Muscle of arm (tissue), 1 donor: ENCODE measurements at regions not wholly inside any gene's neighbourhood (a gene's known extent, or its start where the extent isn't known, plus 50 kb on each side); places are given as distances from the start of the nearest gene placed in this dataset.

Experiments used
- DNase-seq: peaks from one replicate; pipeline ENCODE4 v3.0.0-alpha.2; 2013

- no peak for DNase-seq
Observed at GRCh38 chr18:73735836-73736235, 411.8 kb downstream of the FBXO15 start.

GRCh38 chr18:73733806-73734314 is 413.8 kb downstream of the FBXO15 start:
- no peak for DNase-seq

GRCh38 chr18:73733376-73733775 is 414.3 kb downstream of the FBXO15 start:
- DNase-seq = no peak

GRCh38 chr18:73728657-73729056 is 419.0 kb downstream of the FBXO15 start:
- no peak for DNase-seq

GRCh38 chr18:73724958-73725357 is 422.7 kb downstream of the FBXO15 start:
- DNase-seq = no peak

- no peak for DNase-seq
Observed at GRCh38 chr18:73719611-73720010, 428.0 kb downstream of the FBXO15 start.

GRCh38 chr18:73717570-73717969 is 430.1 kb downstream of the FBXO15 start:
- DNase-seq = no peak

- DNase-seq = no peak
Observed at GRCh38 chr18:73715210-73715670, 432.4 kb downstream of the FBXO15 start.

GRCh38 chr18:73714466-73714865 is 433.2 kb downstream of the FBXO15 start:
- DNase-seq = no peak

GRCh38 chr18:73711256-73711655 is 436.4 kb downstream of the FBXO15 start:
- no peak for DNase-seq

- no peak for DNase-seq
Observed at GRCh38 chr18:73708591-73708990, 439.0 kb downstream of the FBXO15 start.

- no peak for DNase-seq
Observed at GRCh38 chr18:73707035-73707434, 440.6 kb downstream of the FBXO15 start.

- DNase-seq = no peak
Observed at GRCh38 chr18:73697353-73697752, 450.3 kb downstream of the FBXO15 start.

GRCh38 chr18:73696698-73697097 is 450.9 kb downstream of the FBXO15 start:
- DNase-seq = peak; percentile 7

- DNase-seq = no peak
Observed at GRCh38 chr18:73696171-73696570, 451.5 kb downstream of the FBXO15 start.

GRCh38 chr18:73693091-73693490 is 454.5 kb downstream of the FBXO15 start:
- no peak for DNase-seq

- DNase-seq = no peak
Observed at GRCh38 chr18:73691624-73692023, 456.0 kb downstream of the FBXO15 start.

- DNase-seq = no peak
Observed at GRCh38 chr18:73691118-73691517, 456.5 kb downstream of the FBXO15 start.

- DNase-seq = no peak
Observed at GRCh38 chr18:73690222-73690621, 457.4 kb downstream of the FBXO15 start.

- DNase-seq = no peak
Observed at GRCh38 chr18:73688851-73689711, 458.6 kb downstream of the FBXO15 start.

- no peak for DNase-seq
Observed at GRCh38 chr18:73688161-73688560, 459.5 kb downstream of the FBXO15 start.

GRCh38 chr18:73684647-73685046 is 463.0 kb downstream of the FBXO15 start:
- DNase-seq = no peak

- no peak for DNase-seq
Observed at GRCh38 chr18:73683409-73684238, 464.0 kb downstream of the FBXO15 start.
